OCI-LY3 (cell line): ENCODE measurements at regions not wholly inside any gene's neighbourhood (a gene's known extent, or its start where the extent isn't known, plus 50 kb on each side); places are given as distances from the start of the nearest gene placed in this dataset.

Source experiments
- H2AFZ ChIP-seq: fragments of 200-600, 300-600 bp; shearing (Covaris generic); 2 replicates; pipeline ENCODE4 v1.6.0; 2014; ENCODE audit warnings: antibody characterized with exemption, low read depth, low read length
- H3K27ac ChIP-seq: fragments of 200-600, 300-600 bp; sonication (generic); 2 replicates; pipeline ENCODE4 v1.5.1; 2014; ENCODE audit warnings: mild to moderate bottlenecking, low read length, moderate library complexity, mixed read lengths
- H3K27me3 ChIP-seq: fragments of 200-600, 300-600 bp; sonication (generic); 2 replicates; pipeline ENCODE4 v1.6.1; 2014; ENCODE audit warnings: low read depth, low read length, mixed read lengths
- H3K36me3 ChIP-seq: fragments of 200-600, 300-600 bp; sonication (generic); replicated peaks from 2 replicates; pipeline ENCODE3; 2014; ENCODE audit warnings: low read depth, low read length, mixed read lengths
- H3K4me1 ChIP-seq: fragments of 300-600, 200-600 bp; sonication (generic); 2 replicates; pipeline ENCODE4 v1.6.1; 2014; ENCODE audit warnings: low read length, mixed read lengths
- H3K4me2 ChIP-seq: fragments of 200-600, 300-600 bp; sonication (generic); 2 replicates; pipeline ENCODE4 v1.6.1; 2014; ENCODE audit warnings: low read length, mixed read lengths
- H3K4me3 ChIP-seq: fragments of 300-600, 200-600 bp; sonication (generic); 2 replicates; pipeline ENCODE4 v1.5.1; 2014; ENCODE audit warnings: antibody characterized with exemption, mild to moderate bottlenecking, low read length, moderate library complexity
- H3K79me2 ChIP-seq: fragments of 300-600, 200-600 bp; shearing (Covaris generic); 2 replicates; pipeline ENCODE4 v1.6.1; 2014; ENCODE audit warnings: mild to moderate bottlenecking, low read length, mixed read lengths
- H3K9ac ChIP-seq: fragments of 300-600, 200-600 bp; shearing (Covaris generic); 2 replicates; pipeline ENCODE4 v1.6.0; 2014; ENCODE audit warnings: mild to moderate bottlenecking, low read length, moderate library complexity
- H3K9me3 ChIP-seq: fragments of 200-600, 300-600 bp; shearing (Covaris generic); 2 replicates; pipeline ENCODE4 v1.6.1; 2014; ENCODE audit warnings: low read length, mixed read lengths; ENCODE audit not compliant: insufficient read depth
- H4K20me1 ChIP-seq: fragments of 200-600, 300-600 bp; sonication (generic); 2 replicates; pipeline ENCODE4 v1.6.1; 2016; ENCODE audit warnings: low read length, mixed read lengths; ENCODE audit not compliant: insufficient read depth
- EZH2phosphoT487 ChIP-seq: fragments of 200-600 bp; shearing (Covaris generic); IDR thresholded peaks from 2 replicates; pipeline ENCODE4 v1.6.1; 2018; ENCODE audit warnings: antibody characterized with exemption, mixed run types, low read depth
- TF ChIP-seq, protein P1 (sequence below): fragments of 200-600, 300-600 bp; sonication (generic); IDR thresholded peaks from 2 replicates; pipeline ENCODE4 v1.5.1; 2014; ENCODE audit warnings: antibody characterized with exemption, low read length, low read depth

DNA sequence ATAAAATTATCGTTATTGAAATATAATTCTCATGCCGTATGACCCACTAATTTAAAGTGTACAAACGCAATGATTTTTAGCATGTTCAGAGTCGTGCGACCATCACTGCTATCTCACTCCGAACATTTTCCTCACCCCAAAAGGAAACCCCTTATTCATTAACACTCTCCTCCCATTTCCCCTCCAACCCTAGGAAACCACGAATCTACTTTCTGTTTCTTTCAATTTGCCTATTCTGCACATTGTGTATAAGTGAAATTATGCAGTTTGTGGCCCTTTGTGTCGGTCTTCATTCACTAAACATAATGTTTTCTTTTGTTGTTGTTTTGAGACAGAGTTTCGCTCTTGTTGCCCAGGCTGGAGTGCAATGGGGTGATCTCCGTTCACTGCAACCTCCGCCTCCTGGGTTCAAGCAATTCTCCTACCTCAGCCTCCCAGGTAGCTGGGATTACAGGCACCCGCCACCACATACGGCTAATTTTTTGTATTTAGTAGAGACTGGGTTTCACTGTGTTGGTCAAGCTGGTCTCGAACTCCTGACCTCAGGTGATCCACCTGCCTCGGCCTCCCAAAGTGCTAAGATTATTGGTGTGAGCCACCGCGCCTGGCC, 99.7 kb upstream of the ZNF217 start:
- no peaks in the 10 kb centered on the region for H3K79me2 ChIP-seq
- H3K4me2 ChIP-seq, result no peak overlapping the region
- H3K36me3 ChIP-seq, result no peaks in the 10 kb centered on the region
- no peak overlapping the region for H3K9ac ChIP-seq
- no peak overlapping the region for H3K4me3 ChIP-seq
- no peaks in the 10 kb centered on the region for H3K9me3 ChIP-seq
- no peak overlapping the region for H3K27ac ChIP-seq
- H3K4me1 ChIP-seq, result peaks cover 6% of the 10 kb centered on the region; the same call in 1 of the 2 replicates
- no peak overlapping the region for H2AFZ ChIP-seq
- no peaks in the 10 kb centered on the region for H4K20me1 ChIP-seq
- TF ChIP-seq, protein P1, sequence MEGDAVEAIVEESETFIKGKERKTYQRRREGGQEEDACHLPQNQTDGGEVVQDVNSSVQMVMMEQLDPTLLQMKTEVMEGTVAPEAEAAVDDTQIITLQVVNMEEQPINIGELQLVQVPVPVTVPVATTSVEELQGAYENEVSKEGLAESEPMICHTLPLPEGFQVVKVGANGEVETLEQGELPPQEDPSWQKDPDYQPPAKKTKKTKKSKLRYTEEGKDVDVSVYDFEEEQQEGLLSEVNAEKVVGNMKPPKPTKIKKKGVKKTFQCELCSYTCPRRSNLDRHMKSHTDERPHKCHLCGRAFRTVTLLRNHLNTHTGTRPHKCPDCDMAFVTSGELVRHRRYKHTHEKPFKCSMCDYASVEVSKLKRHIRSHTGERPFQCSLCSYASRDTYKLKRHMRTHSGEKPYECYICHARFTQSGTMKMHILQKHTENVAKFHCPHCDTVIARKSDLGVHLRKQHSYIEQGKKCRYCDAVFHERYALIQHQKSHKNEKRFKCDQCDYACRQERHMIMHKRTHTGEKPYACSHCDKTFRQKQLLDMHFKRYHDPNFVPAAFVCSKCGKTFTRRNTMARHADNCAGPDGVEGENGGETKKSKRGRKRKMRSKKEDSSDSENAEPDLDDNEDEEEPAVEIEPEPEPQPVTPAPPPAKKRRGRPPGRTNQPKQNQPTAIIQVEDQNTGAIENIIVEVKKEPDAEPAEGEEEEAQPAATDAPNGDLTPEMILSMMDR, result no peak
- TF ChIP-seq EZH2phosphoT487, result no peak
- H3K27me3 ChIP-seq, result no peaks in the 10 kb centered on the region

DNA sequence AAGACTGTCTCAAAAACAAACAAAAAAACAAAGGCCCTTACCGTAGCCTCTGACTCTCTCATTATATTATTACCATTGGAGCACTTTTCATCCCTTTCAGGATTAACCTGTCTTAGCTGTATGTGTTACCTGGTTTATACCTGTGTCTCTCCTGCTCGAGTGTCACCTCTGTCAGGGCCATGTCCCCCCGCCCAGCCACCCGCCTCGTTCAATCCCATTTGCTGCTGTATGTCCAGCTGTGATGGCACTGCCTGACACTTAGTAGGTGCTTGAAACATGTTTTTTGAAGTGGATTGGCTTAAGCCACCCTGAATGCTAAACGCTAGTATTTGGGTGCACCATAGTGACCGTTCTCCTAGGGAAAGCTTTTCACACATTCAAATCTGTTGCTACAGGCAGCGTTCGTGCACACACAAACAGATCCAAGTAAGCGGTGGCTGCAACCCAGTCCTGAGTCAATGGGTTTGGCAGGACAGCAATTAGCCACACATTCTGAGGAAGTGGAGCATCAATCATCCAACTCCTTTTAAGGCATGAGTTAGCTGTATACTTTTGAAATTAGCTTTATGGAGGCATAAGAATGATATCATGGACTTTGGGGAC, 98.9 kb upstream of the ZNF217 start:
- Histone ChIP-seq H3K36me3 (no peaks in the 10 kb centered on the region), H3K4me2 (no peak overlapping the region), H3K9ac (no peak overlapping the region), H4K20me1 (no peaks in the 10 kb centered on the region), H3K9me3 (no peaks in the 10 kb centered on the region), H3K79me2 (no peaks in the 10 kb centered on the region), H3K27ac (no peak overlapping the region), H2AFZ (no peak overlapping the region), H3K4me1 (peaks cover 5% of the 10 kb centered on the region; the same call in 1 of the 2 replicates), H3K27me3 (no peaks in the 10 kb centered on the region), H3K4me3 (no peak overlapping the region)
- TF ChIP-seq, protein P1, result no peak
- TF ChIP-seq EZH2phosphoT487, result no peak

DNA sequence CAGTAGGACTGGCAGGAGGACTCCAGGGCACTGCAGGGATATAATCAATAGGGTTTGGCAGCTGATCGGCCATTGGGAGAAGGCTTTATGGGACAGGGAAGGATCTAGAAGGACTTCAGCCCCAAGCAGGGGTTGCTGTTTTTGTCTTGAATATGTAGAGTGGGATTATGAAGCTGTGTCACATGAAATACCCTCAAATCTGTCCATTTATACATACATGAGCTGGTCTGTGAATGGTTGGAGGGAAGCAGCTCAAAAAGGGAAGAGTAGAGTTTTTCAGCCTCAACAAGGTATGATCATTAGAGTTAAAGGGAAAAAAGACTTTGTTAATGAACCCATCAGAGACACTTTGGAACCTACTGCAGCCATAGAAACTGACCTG, 98.2 kb upstream of the ZNF217 start:
- no peaks in the 10 kb centered on the region for H3K79me2 ChIP-seq
- H3K9ac ChIP-seq, result no peak overlapping the region
- no peak overlapping the region for H2AFZ ChIP-seq
- H3K9me3 ChIP-seq, result no peaks in the 10 kb centered on the region
- H3K4me2 ChIP-seq, result no peak overlapping the region
- H3K36me3 ChIP-seq, result no peaks in the 10 kb centered on the region
- H3K27ac ChIP-seq, result no peak overlapping the region
- H3K4me1 ChIP-seq, result peaks cover 2% of the 10 kb centered on the region; the same call in 1 of the 2 replicates
- H3K4me3 ChIP-seq, result no peak overlapping the region
- TF ChIP-seq, protein P1, result no peak
- TF ChIP-seq EZH2phosphoT487, result no peak
- H3K27me3 ChIP-seq, result no peaks in the 10 kb centered on the region
- no peaks in the 10 kb centered on the region for H4K20me1 ChIP-seq

DNA sequence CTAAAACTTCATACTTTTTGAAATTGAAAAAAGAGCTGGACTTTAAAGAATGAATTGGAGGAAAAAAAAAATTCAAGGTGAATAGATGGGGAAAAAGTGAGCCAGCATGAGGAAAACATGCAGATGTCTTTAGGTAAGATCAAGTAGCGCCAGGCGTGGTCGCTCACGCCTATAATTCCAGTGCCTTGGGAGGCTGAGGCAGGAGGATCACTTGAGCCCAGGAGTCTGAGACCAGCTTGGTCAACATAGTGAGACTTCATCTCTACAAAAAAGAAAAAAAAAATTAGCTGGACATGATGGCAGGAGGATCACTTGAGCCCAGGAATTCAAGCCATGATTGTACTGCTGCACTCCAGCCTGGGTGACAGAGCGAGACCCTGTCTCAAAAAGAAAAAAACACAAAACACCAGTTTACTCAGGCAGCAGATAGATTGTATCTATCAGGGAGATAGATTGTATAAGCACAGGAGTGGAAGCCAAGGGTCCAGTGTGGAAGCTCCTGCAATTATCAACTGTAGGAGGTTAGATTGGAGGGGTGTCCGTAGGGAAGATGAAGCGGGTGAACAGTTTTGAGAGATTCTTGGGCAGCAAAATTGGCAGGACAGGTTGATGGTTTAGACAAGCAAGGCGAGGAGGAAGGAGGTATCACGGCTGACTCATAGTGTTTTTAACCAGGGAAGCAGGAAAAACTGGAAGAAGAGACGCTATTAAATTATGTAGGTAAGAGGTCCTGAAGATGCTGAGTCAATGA, 97.6 kb upstream of the ZNF217 start:
- Histone ChIP-seq H3K79me2 (no peaks in the 10 kb centered on the region), H2AFZ (no peak overlapping the region), H3K27ac (no peak overlapping the region), H3K27me3 (no peaks in the 10 kb centered on the region), H3K4me3 (no peak overlapping the region), H3K4me2 (no peak overlapping the region), H4K20me1 (no peaks in the 10 kb centered on the region), H3K9ac (no peak overlapping the region), H3K36me3 (no peaks in the 10 kb centered on the region), H3K9me3 (no peaks in the 10 kb centered on the region), H3K4me1 (no peaks in the 10 kb centered on the region)
- TF ChIP-seq, protein P1, result no peak
- TF ChIP-seq EZH2phosphoT487, result no peak
